OCI-LY3 (cell line): ENCODE measurements at regions not wholly inside any gene's neighbourhood (a gene's known extent, or its start where the extent isn't known, plus 50 kb on each side); places are given as distances from the start of the nearest gene placed in this dataset.
A peak's percentile ranks its signal among the peaks of the same experiment; 100 is the strongest.

Experiments used
- H2AFZ ChIP-seq: fragments of 200-600, 300-600 bp; shearing (Covaris generic); 2 replicates; pipeline ENCODE4 v1.6.0; 2014; ENCODE audit warnings: antibody characterized with exemption, low read depth, low read length
- H3K27ac ChIP-seq: fragments of 200-600, 300-600 bp; sonication (generic); 2 replicates; pipeline ENCODE4 v1.5.1; 2014; ENCODE audit warnings: mild to moderate bottlenecking, low read length, moderate library complexity, mixed read lengths
- H3K27me3 ChIP-seq: fragments of 200-600, 300-600 bp; sonication (generic); 2 replicates; pipeline ENCODE4 v1.6.1; 2014; ENCODE audit warnings: low read depth, low read length, mixed read lengths
- H3K36me3 ChIP-seq: fragments of 200-600, 300-600 bp; sonication (generic); replicated peaks from 2 replicates; pipeline ENCODE3; 2014; ENCODE audit warnings: low read depth, low read length, mixed read lengths
- H3K4me1 ChIP-seq: fragments of 300-600, 200-600 bp; sonication (generic); 2 replicates; pipeline ENCODE4 v1.6.1; 2014; ENCODE audit warnings: low read length, mixed read lengths
- H3K4me2 ChIP-seq: fragments of 200-600, 300-600 bp; sonication (generic); 2 replicates; pipeline ENCODE4 v1.6.1; 2014; ENCODE audit warnings: low read length, mixed read lengths
- H3K4me3 ChIP-seq: fragments of 300-600, 200-600 bp; sonication (generic); 2 replicates; pipeline ENCODE4 v1.5.1; 2014; ENCODE audit warnings: antibody characterized with exemption, mild to moderate bottlenecking, low read length, moderate library complexity
- H3K79me2 ChIP-seq: fragments of 300-600, 200-600 bp; shearing (Covaris generic); 2 replicates; pipeline ENCODE4 v1.6.1; 2014; ENCODE audit warnings: mild to moderate bottlenecking, low read length, mixed read lengths
- H3K9ac ChIP-seq: fragments of 300-600, 200-600 bp; shearing (Covaris generic); 2 replicates; pipeline ENCODE4 v1.6.0; 2014; ENCODE audit warnings: mild to moderate bottlenecking, low read length, moderate library complexity
- H3K9me3 ChIP-seq: fragments of 200-600, 300-600 bp; shearing (Covaris generic); 2 replicates; pipeline ENCODE4 v1.6.1; 2014; ENCODE audit warnings: low read length, mixed read lengths; ENCODE audit not compliant: insufficient read depth
- H4K20me1 ChIP-seq: fragments of 200-600, 300-600 bp; sonication (generic); 2 replicates; pipeline ENCODE4 v1.6.1; 2016; ENCODE audit warnings: low read length, mixed read lengths; ENCODE audit not compliant: insufficient read depth
- CTCF ChIP-seq: fragments of 200-600, 300-600 bp; sonication (generic); IDR thresholded peaks from 2 replicates; pipeline ENCODE4 v1.5.1; 2014; ENCODE audit warnings: antibody characterized with exemption, low read length, low read depth
- EZH2phosphoT487 ChIP-seq: fragments of 200-600 bp; shearing (Covaris generic); IDR thresholded peaks from 2 replicates; pipeline ENCODE4 v1.6.1; 2018; ENCODE audit warnings: antibody characterized with exemption, mixed run types, low read depth

- TF ChIP-seq EZH2phosphoT487 (no peak), CTCF (no peak)
These were observed 58.0 kb upstream of the SSR3 start for GRCh38 chr3:156612903-156613302.

GRCh38 chr3:156611870-156612494 lies 57.1 kb upstream of the SSR3 start:
- H3K4me2 ChIP-seq: no peak overlapping the region
- H3K27ac ChIP-seq: no peak overlapping the region
- H3K9me3 ChIP-seq: no peaks in the 10 kb centered on the region
- no peak overlapping the region for H3K4me3 ChIP-seq
- no peaks in the 10 kb centered on the region for H4K20me1 ChIP-seq
- no peaks in the 10 kb centered on the region for H3K79me2 ChIP-seq
- no peak overlapping the region for H3K9ac ChIP-seq
- H3K36me3 ChIP-seq: no peaks in the 10 kb centered on the region
- no peak for TF ChIP-seq EZH2phosphoT487
- no peak for TF ChIP-seq CTCF
- H2AFZ ChIP-seq: no peak overlapping the region
- peaks cover 10% of the 10 kb centered on the region for H3K4me1 ChIP-seq
- no peaks in the 10 kb centered on the region for H3K27me3 ChIP-seq

More at GRCh38 chr3:156612903-156613302, 58.0 kb upstream of the SSR3 start:
- Histone ChIP-seq H3K36me3 (no peaks in the 10 kb centered on the region), H3K9me3 (no peaks in the 10 kb centered on the region), H3K27me3 (no peaks in the 10 kb centered on the region), H3K27ac (no peak overlapping the region), H3K9ac (no peak overlapping the region), H4K20me1 (no peaks in the 10 kb centered on the region), H3K4me1 (peaks cover 8% of the 10 kb centered on the region), H3K4me3 (no peak overlapping the region), H3K79me2 (no peaks in the 10 kb centered on the region), H2AFZ (no peak overlapping the region), H3K4me2 (no peak overlapping the region)

- H2AFZ ChIP-seq: peak overlapping the region; percentile 49
These were observed 55.2 kb upstream of the SSR3 start for GRCh38 chr3:156610154-156610553.

GRCh38 chr3:156609546-156609945 lies 54.6 kb upstream of the SSR3 start:
- TF ChIP-seq CTCF: no peak
- no peak for TF ChIP-seq EZH2phosphoT487
- no peak overlapping the region for H3K9ac ChIP-seq
- H2AFZ ChIP-seq: peak overlapping the region; percentile 49; the same call in 1 of the 2 replicates
- no peaks in the 10 kb centered on the region for H3K27me3 ChIP-seq
- no peaks in the 10 kb centered on the region for H4K20me1 ChIP-seq
- H3K4me1 ChIP-seq: peaks cover 16% of the 10 kb centered on the region
- H3K4me3 ChIP-seq: no peak overlapping the region
- H3K27ac ChIP-seq: no peak overlapping the region
- H3K4me2 ChIP-seq: no peak overlapping the region
- H3K36me3 ChIP-seq: no peaks in the 10 kb centered on the region
- no peaks in the 10 kb centered on the region for H3K79me2 ChIP-seq
- no peaks in the 10 kb centered on the region for H3K9me3 ChIP-seq

More at GRCh38 chr3:156610154-156610553, 55.2 kb upstream of the SSR3 start:
- no peak for TF ChIP-seq EZH2phosphoT487
- no peaks in the 10 kb centered on the region for H3K9me3 ChIP-seq
- peak overlapping the region; percentile 15; the same call in 1 of the 2 replicates for H3K4me2 ChIP-seq
- no peak overlapping the region for H3K4me3 ChIP-seq
- H3K79me2 ChIP-seq: no peaks in the 10 kb centered on the region
- peaks cover 20% of the 10 kb centered on the region for H3K4me1 ChIP-seq
- H3K9ac ChIP-seq: no peak overlapping the region
- no peak overlapping the region for H3K27ac ChIP-seq
- no peaks in the 10 kb centered on the region for H4K20me1 ChIP-seq
- no peaks in the 10 kb centered on the region for H3K27me3 ChIP-seq
- no peaks in the 10 kb centered on the region for H3K36me3 ChIP-seq
